Fibroblast of the aortic adventitia (primary cell): ENCODE measurements at regions not wholly inside any gene's neighbourhood (a gene's known extent, or its start where the extent isn't known, plus 50 kb on each side); places are given as distances from the start of the nearest gene placed in this dataset.

ENCODE experiments used
- DNase-seq: peaks from one replicate; pipeline ENCODE4 v3.0.0-alpha.2; 2010; ENCODE audit warnings: low read depth
- H3K4me3 ChIP-seq: 2 replicates; pipeline ENCODE4 v1.5.1; 2011; ENCODE audit warnings: low read depth, mild to moderate bottlenecking, control low read depth, low read length, moderate library complexity
- CTCF ChIP-seq: IDR thresholded peaks from 2 replicates; pipeline ENCODE4 v1.5.1; 2011; ENCODE audit warnings: mild to moderate bottlenecking, low read length, control low read depth, inconsistent platforms; ENCODE audit not compliant: insufficient read depth

GRCh38 chr5:142455856-142456255 is 131.0 kb upstream of the SPRY4 start:
- H3K4me3 ChIP-seq, result no peak overlapping the region
- no peak for TF ChIP-seq CTCF
- DNase-seq, result no peak

GRCh38 chr5:142453932-142454331 is 129.1 kb upstream of the SPRY4 start:
- no peak for DNase-seq
- no peak for TF ChIP-seq CTCF
- H3K4me3 ChIP-seq, result no peak overlapping the region

- no peak for DNase-seq
- H3K4me3 ChIP-seq, result no peak overlapping the region
- TF ChIP-seq CTCF, result no peak
These were observed 125.6 kb upstream of the SPRY4 start for GRCh38 chr5:142450419-142450818.

- DNase-seq, result no peak
- no peak for TF ChIP-seq CTCF
- H3K4me3 ChIP-seq, result no peak overlapping the region
These were observed 123.1 kb upstream of the SPRY4 start for GRCh38 chr5:142447887-142448286.

- H3K4me3 ChIP-seq, result no peak overlapping the region
- DNase-seq, result no peak
- no peak for TF ChIP-seq CTCF
These were observed 122.1 kb upstream of the SPRY4 start for GRCh38 chr5:142446960-142447279.

- no peak overlapping the region for H3K4me3 ChIP-seq
- DNase-seq, result peak; percentile 90
These were observed 121.5 kb upstream of the SPRY4 start for GRCh38 chr5:142446131-142446959.

More at GRCh38 chr5:142446131-142446959, 121.5 kb upstream of the SPRY4 start:
- TF ChIP-seq CTCF, result no peak
